ENCODE measurements at regions not wholly inside any gene's neighbourhood (a gene's known extent, or its start where the extent isn't known, plus 50 kb on each side); places are given as distances from the start of the nearest gene placed in this dataset.

DNA sequence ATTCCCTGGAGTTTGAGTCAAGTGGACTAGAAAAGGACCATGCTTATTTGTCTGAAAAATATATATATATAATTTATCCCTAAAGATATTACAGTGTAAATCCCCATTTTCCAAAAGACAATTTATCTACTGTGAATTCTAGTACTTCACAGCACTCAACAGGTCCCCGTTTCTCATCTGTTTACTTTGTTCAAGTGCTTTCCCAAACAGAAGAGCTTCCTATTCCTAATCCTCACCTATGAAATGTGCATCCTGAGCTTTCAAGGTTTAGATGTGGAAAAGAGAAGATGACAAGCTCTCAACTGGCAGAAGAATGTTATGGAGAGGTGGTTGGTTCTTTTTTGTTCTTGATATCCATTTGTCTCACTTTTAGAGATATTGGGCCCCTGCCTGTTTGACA, 401.6 kb upstream of the ZNF608 start:
- Histone ChIP-seq H3K27me3 (ENCODE audit: control insufficient read depth in 1 of 2, insufficient read depth in 2 of 2, low read length in 2 of 2) (no peaks in the 10 kb centered on the region), H3K9ac (ENCODE audit: insufficient read depth, low read depth, low read length) (no peak overlapping the region), H3K36me3 (replicated peaks in 1 of 2; ENCODE audit: control insufficient read depth in 1 of 2, insufficient read depth in 2 of 2, low read length in 2 of 2) (no peaks in the 10 kb centered on the region), H2AFZ (ENCODE audit: low read length) (no peak overlapping the region), H3K4me2 (ENCODE audit: low read depth, low read length) (no peak overlapping the region), H3K27ac (ENCODE audit: extremely low read length, insufficient read depth, low read length) (no peak overlapping the region), H3K4me1 (ENCODE audit: insufficient read depth, low read length) (no peaks in the 10 kb centered on the region), H4K20me1 (ENCODE audit: insufficient read depth, low read length) (no peaks in the 10 kb centered on the region), H3K79me2 (ENCODE audit: insufficient read depth, low read length) (no peaks in the 10 kb centered on the region), H3K4me3 (replicated peaks in 1 of 3; ENCODE audit: insufficient read depth in 1 of 3, low read depth in 2 of 3, low read length in 3 of 3) (no peak overlapping the region), H3K9me3 (ENCODE audit: low read length) (no peaks in the 10 kb centered on the region)
- BruUV-seq (replicated peaks): no TSS peak
- FAIRE-seq: no peak
- DNase-seq (ENCODE audit: low spot score): no peak
- intact Hi-C loops (cut with micrococcal nuclease; ENCODE audit: unreplicated experiment) (no loop called here), in situ Hi-C loops (cut with HindIII; ENCODE audit: extremely low pct_ligation_motif_present, low pct_unique_long_range_greater_than_20kb) (no loop called here)
- CTCF ChIA-PET (ENCODE audit: low intra/inter-chr PET ratio, low total read pairs): no interaction called here
- WGBS (ENCODE audit: low lambda C conversion rate): 0% methylated on average over 1 of the region's 1 CpG
- POLR2A ChIA-PET: no interaction called here
- TF ChIP-seq TBX3 (IDR thresholded peaks at IDR 0.05; ENCODE audit: borderline replicate concordance) (no peak), TP53 (CRISPR knock-in tag; conservative IDR thresholded peaks at IDR 0.05) (no peak), PHF5A (CRISPR knock-in tag; IDR thresholded peaks at IDR 0.05; ENCODE audit: low read depth, unreplicated experiment) (no peak), SNAI1 (CRISPR knock-in tag; IDR thresholded peaks at IDR 0.05; ENCODE audit: borderline replicate concordance) (no peak), ZFP37 (CRISPR knock-in tag; IDR thresholded peaks at IDR 0.05; ENCODE audit: borderline replicate concordance) (no peak), AHR (CRISPR knock-in tag; IDR thresholded peaks at IDR 0.05) (no peak), ZNF746 (CRISPR knock-in tag; IDR thresholded peaks at IDR 0.05) (no peak), SRSF1 (optimal IDR thresholded peaks at IDR 0.05; ENCODE audit: low read depth, low read length) (no peak), ZNF256 (CRISPR knock-in tag; conservative IDR thresholded peaks at IDR 0.05) (no peak), ZNF205 (CRISPR knock-in tag; IDR thresholded peaks at IDR 0.05) (no peak), ZNF605 (CRISPR knock-in tag; IDR thresholded peaks at IDR 0.05) (no peak), HMG20A (CRISPR knock-in tag; IDR thresholded peaks at IDR 0.05; ENCODE audit: borderline replicate concordance) (no peak), CBX2 (IDR thresholded peaks at IDR 0.05; ENCODE audit: low read depth, low read length) (no peak), CBX2 (CRISPR knock-in tag; IDR thresholded peaks at IDR 0.05; ENCODE audit: low read depth) (no peak), GABPA (IDR thresholded peaks at IDR 0.05; ENCODE audit: low read depth, low read length) (no peak), GABPA (CRISPR knock-in tag; IDR thresholded peaks at IDR 0.05; ENCODE audit: low read depth) (no peak)
- TF ChIP-seq, protein P1, sequence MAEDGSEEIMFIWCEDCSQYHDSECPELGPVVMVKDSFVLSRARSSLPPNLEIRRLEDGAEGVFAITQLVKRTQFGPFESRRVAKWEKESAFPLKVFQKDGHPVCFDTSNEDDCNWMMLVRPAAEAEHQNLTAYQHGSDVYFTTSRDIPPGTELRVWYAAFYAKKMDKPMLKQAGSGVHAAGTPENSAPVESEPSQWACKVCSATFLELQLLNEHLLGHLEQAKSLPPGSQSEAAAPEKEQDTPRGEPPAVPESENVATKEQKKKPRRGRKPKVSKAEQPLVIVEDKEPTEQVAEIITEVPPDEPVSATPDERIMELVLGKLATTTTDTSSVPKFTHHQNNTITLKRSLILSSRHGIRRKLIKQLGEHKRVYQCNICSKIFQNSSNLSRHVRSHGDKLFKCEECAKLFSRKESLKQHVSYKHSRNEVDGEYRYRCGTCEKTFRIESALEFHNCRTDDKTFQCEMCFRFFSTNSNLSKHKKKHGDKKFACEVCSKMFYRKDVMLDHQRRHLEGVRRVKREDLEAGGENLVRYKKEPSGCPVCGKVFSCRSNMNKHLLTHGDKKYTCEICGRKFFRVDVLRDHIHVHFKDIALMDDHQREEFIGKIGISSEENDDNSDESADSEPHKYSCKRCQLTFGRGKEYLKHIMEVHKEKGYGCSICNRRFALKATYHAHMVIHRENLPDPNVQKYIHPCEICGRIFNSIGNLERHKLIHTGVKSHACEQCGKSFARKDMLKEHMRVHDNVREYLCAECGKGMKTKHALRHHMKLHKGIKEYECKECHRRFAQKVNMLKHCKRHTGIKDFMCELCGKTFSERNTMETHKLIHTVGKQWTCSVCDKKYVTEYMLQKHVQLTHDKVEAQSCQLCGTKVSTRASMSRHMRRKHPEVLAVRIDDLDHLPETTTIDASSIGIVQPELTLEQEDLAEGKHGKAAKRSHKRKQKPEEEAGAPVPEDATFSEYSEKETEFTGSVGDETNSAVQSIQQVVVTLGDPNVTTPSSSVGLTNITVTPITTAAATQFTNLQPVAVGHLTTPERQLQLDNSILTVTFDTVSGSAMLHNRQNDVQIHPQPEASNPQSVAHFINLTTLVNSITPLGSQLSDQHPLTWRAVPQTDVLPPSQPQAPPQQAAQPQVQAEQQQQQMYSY (CRISPR knock-in tag; IDR thresholded peaks at IDR 0.05): no peak
- no peak for ATAC-seq

Measured in HepG2 (cell line).